NCI-H510A treated with DMSO at 0.1 percent for 48 hours (cell line): ENCODE measurements at regions not wholly inside any gene's neighbourhood (a gene's known extent, or its start where the extent isn't known, plus 50 kb on each side); places are given as distances from the start of the nearest gene placed in this dataset.

Source experiments
- DNase-seq: peaks from one replicate; lab custom pipeline; 2025; lab: John Stamatoyannopoulos, UW

DNA sequence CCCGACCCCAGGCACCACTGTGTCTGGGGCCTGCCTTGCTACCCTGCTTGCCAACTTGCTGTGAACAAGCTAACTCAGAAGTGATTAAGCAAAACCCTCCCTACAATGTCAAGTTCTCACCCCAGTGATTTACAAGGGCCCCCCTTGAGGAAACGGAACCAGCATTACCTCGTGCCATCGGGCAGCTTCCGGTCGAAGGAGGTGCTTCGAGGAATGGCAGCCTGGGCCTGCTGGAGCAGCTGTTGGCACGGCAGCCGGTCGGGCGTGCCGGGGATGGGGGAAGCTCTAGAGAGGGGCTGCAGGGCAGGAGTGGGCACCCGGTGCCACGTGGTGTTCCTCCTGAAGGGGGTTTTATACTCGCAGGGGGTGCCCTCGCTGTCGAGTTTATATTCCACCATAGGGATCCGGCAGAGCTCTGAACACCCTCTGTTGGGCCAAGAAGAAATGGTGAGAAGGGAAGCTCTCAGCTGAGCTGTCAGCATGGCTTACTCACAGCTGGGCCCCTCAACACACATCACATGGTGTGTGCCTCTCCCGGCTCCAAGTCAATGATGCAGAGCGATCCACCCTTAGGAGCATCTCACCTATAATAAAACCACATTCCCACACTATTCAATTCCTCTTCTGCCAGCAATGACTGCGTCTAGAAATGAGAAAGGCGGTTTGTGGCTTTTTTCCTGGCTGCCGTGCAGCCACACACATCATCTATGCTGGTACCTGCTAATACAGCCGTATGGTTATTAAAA is 184.4 kb downstream of the SIPA1L2 start:
- no peak for DNase-seq

- DNase-seq, result no peak
These were observed 186.6 kb downstream of the SIPA1L2 start for GRCh38 chr1:232443372-232443771.

- DNase-seq, result no peak
These were observed 188.9 kb downstream of the SIPA1L2 start for GRCh38 chr1:232441036-232441411.

GRCh38 chr1:232440325-232441035 is 189.5 kb downstream of the SIPA1L2 start:
- DNase-seq, result no peak

DNA sequence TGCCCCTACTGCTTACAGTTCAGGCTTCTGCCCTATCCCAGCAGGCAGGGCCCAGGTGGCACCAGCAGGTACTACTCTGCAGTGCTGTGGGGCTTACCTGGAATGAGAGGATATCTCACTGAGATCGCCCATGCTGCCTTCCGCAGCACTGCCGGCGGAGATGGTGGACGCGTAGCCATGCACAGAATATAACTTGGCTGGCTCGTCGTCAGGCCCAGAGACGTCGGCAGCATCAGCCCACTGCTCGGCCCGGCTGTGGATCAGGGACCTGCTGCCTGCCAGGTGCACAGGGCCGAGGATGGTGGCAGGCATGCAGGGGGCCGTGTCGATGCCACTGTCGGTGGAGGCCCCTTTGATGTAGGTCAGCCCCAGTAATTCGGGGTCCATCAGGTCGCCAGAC is 190.9 kb downstream of the SIPA1L2 start:
- no peak for DNase-seq

GRCh38 chr1:232438476-232438875 is 191.5 kb downstream of the SIPA1L2 start:
- no peak for DNase-seq

DNA sequence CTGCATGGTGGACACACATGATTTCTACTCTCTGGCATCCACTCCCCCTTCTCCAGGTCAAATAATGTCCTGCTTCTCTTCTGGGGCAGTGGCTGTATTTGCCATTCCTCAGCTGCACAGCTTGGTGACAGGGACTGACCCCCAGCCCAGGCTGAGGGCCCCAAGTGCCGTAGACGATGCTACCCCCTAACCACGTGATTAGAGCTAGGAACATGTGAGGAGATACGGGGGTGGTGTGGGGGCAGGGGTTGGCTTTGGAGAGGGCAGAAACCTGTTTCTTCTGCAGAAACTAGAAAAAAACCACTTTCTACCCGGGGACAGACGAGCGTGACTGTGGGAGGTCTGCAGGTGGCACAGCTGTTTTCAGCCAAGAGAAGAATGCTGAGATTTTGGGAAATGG is 192.4 kb downstream of the SIPA1L2 start:
- DNase-seq, result no peak

DNA sequence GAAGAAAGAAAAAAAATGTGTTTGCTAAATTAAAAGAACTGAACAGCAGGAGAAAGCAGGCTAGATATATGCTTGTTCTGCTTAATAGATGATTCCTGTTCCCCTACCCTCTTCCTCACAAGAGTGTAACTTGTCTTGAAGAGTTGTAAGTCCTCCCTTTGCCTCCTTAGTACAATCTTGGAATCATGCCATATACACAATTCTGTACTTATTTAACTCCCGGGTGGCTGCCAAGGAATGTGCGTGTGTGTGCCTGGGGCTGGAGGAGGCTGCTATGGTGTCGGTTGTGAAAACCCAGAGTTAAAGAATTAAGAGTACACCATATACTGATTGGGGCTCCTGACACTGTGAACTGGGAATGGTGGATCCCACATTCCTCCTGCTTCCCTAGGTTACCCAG is 194.2 kb downstream of the SIPA1L2 start:
- DNase-seq, result no peak

DNA sequence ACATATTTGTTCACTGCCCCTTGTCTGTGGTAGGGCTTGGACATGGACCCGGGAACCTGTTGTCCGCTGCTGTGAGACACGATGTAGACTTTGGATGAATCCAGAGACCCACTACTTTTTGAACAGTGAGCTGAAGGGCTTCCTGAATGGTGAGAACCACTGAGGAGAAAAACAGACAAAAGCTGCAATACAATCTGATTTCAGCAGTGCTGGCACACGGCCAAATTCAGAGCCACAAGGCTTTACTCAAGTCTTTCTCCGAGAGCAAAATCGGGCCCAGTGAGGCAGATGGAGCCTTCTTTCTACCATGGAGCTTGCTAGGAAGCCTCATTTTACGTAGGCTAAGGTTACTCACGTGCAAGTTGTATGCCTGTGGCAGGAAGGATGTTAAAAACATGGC is 197.6 kb downstream of the SIPA1L2 start:
- DNase-seq, result no peak

GRCh38 chr1:232431748-232432147 is 198.2 kb downstream of the SIPA1L2 start:
- no peak for DNase-seq

GRCh38 chr1:232431326-232431725 is 198.6 kb downstream of the SIPA1L2 start:
- DNase-seq, result no peak

DNA sequence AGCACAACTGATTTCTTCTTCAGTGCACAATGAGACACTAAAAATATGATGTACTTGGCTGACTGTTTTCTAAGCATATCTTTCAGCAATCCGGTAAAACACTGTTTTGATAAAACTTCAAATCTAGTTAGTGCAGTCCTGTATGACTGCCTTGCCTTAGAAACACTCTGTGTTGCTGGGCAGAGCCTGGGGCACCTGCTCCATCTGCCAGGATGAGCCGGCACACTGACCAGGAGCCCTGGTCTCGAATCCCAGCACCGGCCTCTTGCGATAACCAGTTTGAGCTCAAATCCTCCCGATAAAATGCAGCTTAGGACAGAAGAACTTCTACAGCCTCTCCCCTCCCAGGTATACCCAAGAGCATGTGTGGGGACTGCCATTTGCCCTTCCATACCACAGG is 199.5 kb downstream of the SIPA1L2 start:
- no peak for DNase-seq

DNA sequence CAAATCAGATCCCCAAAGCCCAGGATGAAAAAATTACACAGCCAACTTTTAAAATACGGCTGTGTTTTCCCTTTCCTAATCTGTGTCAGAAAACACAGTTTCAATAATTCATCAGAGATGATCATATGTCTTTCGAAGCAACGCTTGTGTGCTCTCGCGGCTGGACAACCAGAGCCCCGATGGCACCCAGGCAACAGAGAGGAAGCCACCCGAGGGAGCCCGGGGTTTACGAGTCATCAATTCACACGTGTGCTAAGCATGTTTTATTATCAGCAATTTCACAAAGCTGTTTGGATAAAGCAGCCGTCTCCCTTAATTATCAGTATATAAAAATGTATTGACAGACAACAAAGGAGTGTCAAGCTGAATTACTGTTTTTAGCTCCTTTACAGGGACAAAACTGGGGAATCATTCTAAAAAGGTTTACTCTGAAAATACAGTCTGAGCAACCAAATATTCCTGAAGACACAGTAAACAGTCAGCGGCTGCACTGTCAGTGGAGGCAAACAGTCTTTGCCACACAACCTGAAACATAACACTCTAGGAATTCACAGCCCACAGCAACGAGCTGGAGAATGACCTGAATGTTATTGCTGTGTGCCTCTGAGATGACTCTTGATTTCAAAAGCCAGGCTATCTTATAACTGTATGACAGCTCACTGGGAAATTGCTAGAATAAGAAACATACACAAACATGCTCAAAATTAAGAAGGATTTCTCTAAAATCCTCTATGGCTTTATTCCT is 201.0 kb downstream of the SIPA1L2 start:
- no peak for DNase-seq

GRCh38 chr1:232428036-232428645 is 201.8 kb downstream of the SIPA1L2 start:
- DNase-seq, result no peak

DNA sequence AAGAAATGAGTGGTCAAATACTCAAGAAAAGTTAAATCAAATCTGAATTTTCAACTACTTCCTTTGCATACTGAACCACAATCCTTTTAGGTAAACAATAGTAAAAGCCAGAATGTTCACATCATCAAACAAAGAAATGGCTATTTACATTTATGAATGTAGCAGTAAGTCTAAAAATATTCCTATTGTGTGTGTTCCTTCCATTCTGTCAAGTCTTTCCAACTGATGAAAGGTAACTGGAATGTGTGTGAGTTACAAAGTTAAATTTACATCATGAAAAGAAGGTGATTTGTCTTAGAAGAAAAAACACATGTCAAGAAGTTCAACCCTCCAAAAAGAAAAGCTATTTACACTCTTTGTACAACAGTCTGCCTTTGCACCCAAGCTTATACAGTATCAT is 203.1 kb downstream of the SIPA1L2 start:
- no peak for DNase-seq

DNA sequence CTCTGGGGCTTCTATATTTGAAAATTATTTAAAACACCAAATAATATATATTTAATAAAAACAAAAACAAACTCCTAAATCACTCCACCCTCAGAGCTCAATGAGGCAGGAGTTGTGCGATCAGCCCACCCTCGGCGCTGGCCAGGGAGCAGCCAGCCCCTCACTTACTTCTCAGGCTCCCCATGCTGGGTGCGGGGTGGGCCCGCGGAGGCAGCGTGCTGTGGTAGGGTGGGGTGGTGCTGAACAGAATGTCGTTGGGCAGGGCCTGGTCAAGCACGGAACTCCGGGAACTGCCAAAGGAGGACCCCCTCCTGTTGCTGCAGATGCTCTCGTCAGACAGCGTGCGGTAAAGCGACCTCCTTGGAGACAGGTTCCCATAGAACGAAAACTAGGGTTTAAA is 204.5 kb downstream of the SIPA1L2 start:
- DNase-seq, result no peak

GRCh38 chr1:232423591-232423990 is 206.3 kb downstream of the SIPA1L2 start:
- no peak for DNase-seq

DNA sequence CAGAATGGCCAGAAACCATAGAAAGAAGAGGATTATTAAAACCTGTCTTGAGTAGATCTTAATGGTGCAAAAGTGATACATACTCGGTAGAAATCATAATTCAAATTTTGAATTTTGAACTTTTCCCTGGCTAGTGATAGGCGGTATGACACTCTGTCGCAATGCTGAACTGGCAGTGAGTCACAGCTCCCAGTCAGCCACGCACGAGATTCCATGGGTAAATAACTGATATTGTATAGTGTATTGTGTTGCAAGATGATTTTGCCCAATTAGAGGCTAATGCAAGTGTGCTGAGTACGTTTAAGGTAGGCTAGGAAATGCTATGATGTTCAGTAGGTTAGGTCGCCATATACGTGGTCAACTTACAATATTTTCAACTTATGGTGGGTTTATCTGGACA is 207.0 kb downstream of the SIPA1L2 start:
- DNase-seq, result no peak

DNA sequence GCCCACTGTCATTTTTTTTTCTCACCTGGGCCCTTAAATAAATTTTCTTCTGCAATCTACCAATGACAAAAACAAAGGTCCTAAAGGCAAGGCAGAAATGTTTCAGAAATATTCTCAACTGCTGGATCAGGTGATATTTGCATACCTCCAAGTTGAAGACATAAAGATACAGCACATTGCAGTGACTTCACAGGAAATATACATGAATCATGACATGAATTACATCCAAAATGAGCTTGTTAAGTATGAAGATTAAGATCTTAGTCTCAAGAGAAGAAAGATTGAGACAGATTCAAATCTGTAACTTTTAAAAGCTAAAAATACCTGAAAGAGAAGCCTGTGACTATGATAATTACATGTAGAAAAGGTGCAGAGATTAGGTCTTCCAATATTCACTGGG is 207.8 kb downstream of the SIPA1L2 start:
- no peak for DNase-seq

DNA sequence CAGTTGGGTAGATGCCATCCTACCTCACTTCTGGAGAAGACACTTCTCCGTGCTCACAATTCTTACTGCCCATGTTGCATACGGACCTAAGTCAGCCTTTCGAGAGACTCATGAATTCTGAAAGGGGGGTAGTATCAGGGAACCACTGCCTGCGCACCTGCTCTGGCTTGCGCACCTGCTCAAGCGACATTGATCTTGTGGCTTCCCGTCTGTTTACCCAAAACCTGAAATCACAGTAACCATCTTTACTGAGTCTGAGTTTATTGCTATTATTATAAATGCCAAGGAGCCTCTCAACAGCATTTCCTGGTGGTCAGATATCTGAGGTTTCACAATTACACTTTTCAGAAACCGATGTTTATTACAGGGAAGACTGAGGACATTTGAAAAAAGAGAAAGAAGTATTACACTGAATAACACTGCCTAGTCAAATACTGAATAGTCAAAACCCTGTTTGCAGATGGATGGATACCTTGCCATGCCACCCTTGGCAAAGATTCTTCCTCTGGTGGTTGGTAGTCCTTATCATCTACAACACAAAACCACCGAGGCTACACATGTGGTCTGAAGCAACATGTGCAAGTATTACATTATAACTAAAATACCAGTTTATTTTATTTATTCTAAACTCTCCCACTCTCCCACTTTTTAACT is 208.7 kb downstream of the SIPA1L2 start:
- peak; percentile 90 for DNase-seq

DNA sequence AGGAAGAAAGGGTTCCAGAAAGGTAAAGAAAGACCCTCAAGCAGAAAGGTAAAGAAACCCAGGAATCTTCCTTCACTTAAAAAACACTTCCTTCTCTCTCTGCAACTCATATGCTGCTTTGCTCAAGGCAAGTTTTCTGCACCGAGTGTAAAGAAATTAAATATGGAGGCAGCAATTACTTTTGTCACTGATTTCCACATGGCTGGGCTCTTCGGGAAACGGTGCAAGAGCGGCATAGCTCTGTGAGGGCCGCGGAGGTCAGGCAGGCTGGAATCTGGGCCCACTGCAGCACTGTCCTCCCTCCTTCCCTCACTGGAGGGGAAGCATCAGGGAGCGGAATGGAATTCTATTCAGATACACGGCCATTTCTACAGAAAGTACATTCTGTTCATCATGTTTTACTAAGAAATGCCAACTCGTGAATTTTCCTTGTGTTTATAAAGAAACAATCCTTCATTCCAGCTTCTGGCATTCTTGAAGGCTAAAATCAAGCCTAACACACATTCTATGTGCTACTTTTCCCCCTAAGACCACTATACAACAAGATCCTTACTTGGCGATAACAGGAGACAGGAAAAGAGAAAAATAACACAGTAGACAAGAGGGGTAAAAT is 212.2 kb downstream of the SIPA1L2 start:
- DNase-seq, result no peak
